ENCODE measurements at regions not wholly inside any gene's neighbourhood (a gene's known extent, or its start where the extent isn't known, plus 50 kb on each side); places are given as distances from the start of the nearest gene placed in this dataset.

DNA sequence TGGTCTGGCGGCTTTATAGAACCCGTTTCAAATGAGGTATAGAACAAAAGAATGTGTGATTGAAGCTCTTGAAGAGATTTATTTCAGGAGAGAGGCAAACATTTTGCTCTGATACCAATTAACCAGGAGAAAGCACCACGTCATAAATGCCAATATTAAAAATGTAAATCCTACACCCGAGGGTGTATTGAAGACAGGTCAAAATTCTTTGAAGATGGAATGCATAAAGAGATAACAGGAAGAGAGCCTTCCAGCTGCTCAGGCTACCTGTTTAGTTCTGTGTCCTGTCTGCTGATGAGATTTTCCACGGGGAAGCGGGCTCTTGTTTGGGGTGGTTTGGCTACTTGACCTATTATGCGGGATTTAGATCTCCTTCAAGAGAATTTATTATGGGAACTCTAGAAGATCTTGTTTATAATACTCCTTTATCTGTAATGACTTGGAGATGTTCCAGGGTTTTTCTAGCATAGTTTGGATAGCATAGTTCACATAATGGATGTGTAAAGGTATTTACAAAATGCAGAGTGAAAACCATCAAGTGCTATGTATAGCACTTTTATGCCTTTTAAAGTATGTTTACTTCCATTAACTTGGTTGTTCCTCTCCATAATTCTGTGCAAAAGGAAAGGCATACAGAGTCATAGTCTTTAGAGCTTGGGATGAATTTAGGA, 204.5 kb upstream of the SPRED2 start:
- TF ChIP-seq JUND (IDR thresholded peaks at IDR 0.05) (no peak), NFIC (IDR thresholded peaks at IDR 0.05; ENCODE audit: borderline replicate concordance) (no peak), POLR2AphosphoS5 (IDR thresholded peaks at IDR 0.05; ENCODE audit: low read depth, low read length) (no peak), NRF1 (IDR thresholded peaks at IDR 0.05; ENCODE audit: low read depth, low read length) (no peak)
- TF ChIP-seq, protein P1, sequence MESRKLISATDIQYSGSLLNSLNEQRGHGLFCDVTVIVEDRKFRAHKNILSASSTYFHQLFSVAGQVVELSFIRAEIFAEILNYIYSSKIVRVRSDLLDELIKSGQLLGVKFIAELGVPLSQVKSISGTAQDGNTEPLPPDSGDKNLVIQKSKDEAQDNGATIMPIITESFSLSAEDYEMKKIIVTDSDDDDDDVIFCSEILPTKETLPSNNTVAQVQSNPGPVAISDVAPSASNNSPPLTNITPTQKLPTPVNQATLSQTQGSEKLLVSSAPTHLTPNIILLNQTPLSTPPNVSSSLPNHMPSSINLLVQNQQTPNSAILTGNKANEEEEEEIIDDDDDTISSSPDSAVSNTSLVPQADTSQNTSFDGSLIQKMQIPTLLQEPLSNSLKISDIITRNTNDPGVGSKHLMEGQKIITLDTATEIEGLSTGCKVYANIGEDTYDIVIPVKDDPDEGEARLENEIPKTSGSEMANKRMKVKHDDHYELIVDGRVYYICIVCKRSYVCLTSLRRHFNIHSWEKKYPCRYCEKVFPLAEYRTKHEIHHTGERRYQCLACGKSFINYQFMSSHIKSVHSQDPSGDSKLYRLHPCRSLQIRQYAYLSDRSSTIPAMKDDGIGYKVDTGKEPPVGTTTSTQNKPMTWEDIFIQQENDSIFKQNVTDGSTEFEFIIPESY (IDR thresholded peaks at IDR 0.05; ENCODE audit: borderline replicate concordance, low read depth) = no peak
- TF ChIP-seq, protein P2, sequence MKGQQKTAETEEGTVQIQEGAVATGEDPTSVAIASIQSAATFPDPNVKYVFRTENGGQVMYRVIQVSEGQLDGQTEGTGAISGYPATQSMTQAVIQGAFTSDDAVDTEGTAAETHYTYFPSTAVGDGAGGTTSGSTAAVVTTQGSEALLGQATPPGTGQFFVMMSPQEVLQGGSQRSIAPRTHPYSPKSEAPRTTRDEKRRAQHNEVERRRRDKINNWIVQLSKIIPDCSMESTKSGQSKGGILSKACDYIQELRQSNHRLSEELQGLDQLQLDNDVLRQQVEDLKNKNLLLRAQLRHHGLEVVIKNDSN (IDR thresholded peaks at IDR 0.05; ENCODE audit: borderline replicate concordance, low read depth) = no peak
- TF ChIP-seq, protein P3, sequence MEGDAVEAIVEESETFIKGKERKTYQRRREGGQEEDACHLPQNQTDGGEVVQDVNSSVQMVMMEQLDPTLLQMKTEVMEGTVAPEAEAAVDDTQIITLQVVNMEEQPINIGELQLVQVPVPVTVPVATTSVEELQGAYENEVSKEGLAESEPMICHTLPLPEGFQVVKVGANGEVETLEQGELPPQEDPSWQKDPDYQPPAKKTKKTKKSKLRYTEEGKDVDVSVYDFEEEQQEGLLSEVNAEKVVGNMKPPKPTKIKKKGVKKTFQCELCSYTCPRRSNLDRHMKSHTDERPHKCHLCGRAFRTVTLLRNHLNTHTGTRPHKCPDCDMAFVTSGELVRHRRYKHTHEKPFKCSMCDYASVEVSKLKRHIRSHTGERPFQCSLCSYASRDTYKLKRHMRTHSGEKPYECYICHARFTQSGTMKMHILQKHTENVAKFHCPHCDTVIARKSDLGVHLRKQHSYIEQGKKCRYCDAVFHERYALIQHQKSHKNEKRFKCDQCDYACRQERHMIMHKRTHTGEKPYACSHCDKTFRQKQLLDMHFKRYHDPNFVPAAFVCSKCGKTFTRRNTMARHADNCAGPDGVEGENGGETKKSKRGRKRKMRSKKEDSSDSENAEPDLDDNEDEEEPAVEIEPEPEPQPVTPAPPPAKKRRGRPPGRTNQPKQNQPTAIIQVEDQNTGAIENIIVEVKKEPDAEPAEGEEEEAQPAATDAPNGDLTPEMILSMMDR (IDR thresholded peaks at IDR 0.05) = no peak
